Gastrocnemius medialis (tissue), 4 donors: ENCODE measurements at regions not wholly inside any gene's neighbourhood (a gene's known extent, or its start where the extent isn't known, plus 50 kb on each side); places are given as distances from the start of the nearest gene placed in this dataset.

Experiments
- CTCF ChIP-seq, 5 experiments: fragments of 450-650 bp in 3 of 5; fragments of 200-600 bp in 2 of 5; sonication (generic) in 2 of 5; IDR thresholded peaks in 4 of 5; conservative IDR thresholded peaks in 1 of 5; 1 replicate in 4 of 5; 2 replicates in 1 of 5; pipeline ENCODE4 v1.5.1; 2016 to 2019; ENCODE audit warnings: antibody characterized with exemption in 5 of 5, mild to moderate bottlenecking in 3 of 5, moderate library complexity in 3 of 5
- POLR2A ChIP-seq, 2 donors: fragments of 450-650 bp; IDR thresholded peaks; one replicate each; pipeline ENCODE4 v1.6.1; 2017; ENCODE audit warnings: antibody characterized with exemption in 2 of 2, mild to moderate bottlenecking in 2 of 2, moderate library complexity in 2 of 2

- TF ChIP-seq CTCF (IDR thresholded peaks at IDR 0.05 in 4 of 5, conservative IDR thresholded peaks at IDR 0.05 in 1 of 5) (no peak), POLR2A (IDR thresholded peaks at IDR 0.05) (no peak)
These were observed 338.2 kb upstream of the NCAM1 start for GRCh38 chr11:112623057-112623456.
